ENCODE measurements at regions not wholly inside any gene's neighbourhood (a gene's known extent, or its start where the extent isn't known, plus 50 kb on each side); places are given as distances from the start of the nearest gene placed in this dataset.
"Not testable (repeated sequence)": the region's sequence is repeated elsewhere in the genome, so short reads cannot be mapped to it uniquely, and the experiment has no call there.

DNA sequence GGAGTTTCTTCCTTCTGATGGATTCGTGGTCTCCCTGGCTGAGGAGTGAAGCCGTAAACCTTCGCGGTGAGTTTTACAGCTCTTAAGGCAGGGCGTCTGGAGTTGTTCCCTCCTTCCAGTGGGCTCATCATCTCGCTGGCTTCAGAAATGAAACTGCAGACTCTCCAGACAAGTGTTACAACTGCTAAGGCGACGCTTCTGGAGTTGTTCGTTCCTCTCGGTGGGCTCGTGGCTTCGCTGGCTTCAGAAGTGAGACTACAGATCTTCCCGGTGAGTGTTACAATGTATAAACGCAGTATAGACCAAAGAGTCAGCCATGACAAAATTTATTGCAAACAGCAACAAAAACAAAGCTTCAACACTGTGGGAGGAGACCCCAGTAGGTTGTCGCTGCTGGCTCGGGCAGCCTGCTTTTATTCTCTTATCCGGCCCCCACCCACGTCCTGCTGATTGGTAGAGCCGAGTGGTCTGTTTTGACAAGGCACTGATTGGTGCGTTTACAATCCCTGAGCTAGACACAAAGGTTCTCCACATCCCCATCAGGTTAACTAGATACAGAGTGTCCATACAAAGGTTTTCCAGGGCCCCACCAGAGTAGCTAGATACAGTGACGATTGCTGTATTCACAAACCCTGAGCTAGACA, 113.2 kb downstream of the GPX5 start:
- H3K9me3 ChIP-seq, result no peaks in the 10 kb centered on the region
- peaks cover 5 to 14% (median 8%) of the 10 kb centered on the region in 4 donors for H3K4me1 ChIP-seq
- DNase-seq, result no peak
- ATAC-seq (ENCODE audit: low FRiP score in 2 of 2), result no peak
- WGBS, 2 donors, result 83 to 91% methylated on average over 20 to 21 of the region's 21 CpGs
- TF ChIP-seq, protein P1, sequence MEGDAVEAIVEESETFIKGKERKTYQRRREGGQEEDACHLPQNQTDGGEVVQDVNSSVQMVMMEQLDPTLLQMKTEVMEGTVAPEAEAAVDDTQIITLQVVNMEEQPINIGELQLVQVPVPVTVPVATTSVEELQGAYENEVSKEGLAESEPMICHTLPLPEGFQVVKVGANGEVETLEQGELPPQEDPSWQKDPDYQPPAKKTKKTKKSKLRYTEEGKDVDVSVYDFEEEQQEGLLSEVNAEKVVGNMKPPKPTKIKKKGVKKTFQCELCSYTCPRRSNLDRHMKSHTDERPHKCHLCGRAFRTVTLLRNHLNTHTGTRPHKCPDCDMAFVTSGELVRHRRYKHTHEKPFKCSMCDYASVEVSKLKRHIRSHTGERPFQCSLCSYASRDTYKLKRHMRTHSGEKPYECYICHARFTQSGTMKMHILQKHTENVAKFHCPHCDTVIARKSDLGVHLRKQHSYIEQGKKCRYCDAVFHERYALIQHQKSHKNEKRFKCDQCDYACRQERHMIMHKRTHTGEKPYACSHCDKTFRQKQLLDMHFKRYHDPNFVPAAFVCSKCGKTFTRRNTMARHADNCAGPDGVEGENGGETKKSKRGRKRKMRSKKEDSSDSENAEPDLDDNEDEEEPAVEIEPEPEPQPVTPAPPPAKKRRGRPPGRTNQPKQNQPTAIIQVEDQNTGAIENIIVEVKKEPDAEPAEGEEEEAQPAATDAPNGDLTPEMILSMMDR (IDR thresholded peaks at IDR 0.05), result no peak
- no peak for TF ChIP-seq POLR2AphosphoS5 (IDR thresholded peaks at IDR 0.05)
- no peak for TF ChIP-seq EP300 (IDR thresholded peaks at IDR 0.05)
- TF ChIP-seq POLR2A (IDR thresholded peaks at IDR 0.05), result no peak
- no peak overlapping the region for H3K27ac ChIP-seq
- H3K36me3 ChIP-seq, result no peaks in the 10 kb centered on the region
- peaks cover 0 to 8% (median 3%) of the 10 kb centered on the region in 4 donors for H3K27me3 ChIP-seq
- no peak overlapping the region for H3K4me3 ChIP-seq

DNA sequence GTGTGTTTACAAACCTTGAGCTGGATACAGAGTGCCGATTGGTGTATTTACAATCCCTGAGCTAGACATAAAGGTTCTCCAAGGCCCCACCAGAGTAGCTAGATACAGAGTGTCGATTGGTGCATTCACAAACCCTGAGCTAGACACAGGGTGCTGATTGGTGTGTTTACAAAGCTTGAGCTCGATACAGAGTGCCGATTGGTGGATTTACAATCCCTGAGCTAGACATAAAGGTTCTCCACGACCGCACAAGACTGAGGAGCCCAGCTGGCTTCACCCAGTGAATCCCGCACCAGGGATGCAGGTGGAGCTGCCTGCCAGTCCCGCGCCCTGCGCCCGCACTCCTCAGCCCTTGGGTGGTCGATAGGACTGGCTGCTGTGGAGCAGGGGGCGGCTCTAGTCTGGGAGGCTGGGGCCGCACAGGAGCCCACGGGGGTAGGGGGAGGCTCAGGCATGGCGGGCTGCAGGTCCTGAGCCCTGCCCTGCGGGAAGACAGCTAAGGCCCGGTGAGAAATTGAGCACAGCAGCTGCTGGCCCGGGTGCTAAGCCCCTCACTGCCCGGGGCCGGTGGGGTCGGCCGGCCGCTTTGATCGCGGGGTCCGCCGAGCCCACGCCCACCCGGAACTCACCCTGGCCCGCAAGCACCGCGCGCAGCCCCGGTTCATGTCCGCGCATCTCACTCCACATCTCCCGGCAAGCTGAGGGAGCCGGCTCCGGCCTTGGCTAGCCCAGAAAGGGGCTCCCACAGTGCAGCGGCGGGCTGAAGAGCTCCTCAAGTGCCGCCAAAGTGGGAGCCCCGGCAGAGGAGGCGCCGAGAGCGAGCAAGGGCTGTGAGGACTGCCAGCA, 114.0 kb downstream of the GPX5 start:
- not testable (repeated sequence) for H3K27me3 ChIP-seq; H3K27ac ChIP-seq; H3K9me3 ChIP-seq; H3K36me3 ChIP-seq; ATAC-seq (ENCODE audit: low FRiP score in 2 of 2); H3K4me3 ChIP-seq
- 94 to 98% methylated on average over 26 to 34 of the region's 47 CpGs for WGBS, 2 donors
- peaks cover 2 to 11% (median 6%) of the 10 kb centered on the region in 4 donors for H3K4me1 ChIP-seq
- DNase-seq, result peak in 1 of 2 donors; percentile 72

DNA sequence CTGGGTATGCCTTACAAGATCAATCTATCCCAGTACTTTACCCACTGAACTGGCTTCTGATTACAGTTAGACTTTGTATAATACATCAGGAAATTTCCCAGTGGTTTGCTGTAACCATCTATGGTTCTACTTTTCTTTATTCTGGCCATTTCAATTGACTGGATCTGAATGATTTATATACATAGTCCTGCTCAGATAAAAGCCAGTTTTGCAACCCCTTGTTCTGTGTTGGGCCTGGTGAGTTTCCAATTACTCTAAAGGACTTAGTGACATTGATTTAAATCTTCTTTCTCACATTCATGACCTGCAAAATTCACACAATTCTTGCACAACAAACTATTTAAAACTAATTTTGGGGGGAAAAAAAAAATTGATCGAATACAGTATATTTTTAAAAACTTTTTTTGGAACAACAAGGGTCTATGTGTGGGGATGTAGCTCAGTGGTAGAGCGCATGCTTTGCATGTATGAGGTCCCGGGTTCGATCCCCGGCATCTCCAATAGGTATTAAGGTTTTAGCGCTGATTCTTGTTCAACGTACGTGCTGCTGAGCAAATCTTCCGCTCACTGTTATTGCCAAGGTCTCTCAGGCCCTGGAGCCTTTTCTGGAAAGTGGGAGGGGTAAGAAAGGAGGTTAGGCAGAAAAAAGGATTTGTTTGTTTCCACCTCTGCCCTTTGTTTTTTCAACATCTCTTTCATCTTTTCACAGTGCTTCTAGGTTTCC, 117.5 kb downstream of the GPX5 start:
- Histone ChIP-seq H3K36me3 (no peaks in the 10 kb centered on the region), H3K4me3 (no peak overlapping the region), H3K9me3 (no peaks in the 10 kb centered on the region), H3K4me1 (peaks cover 0 to 4% (median under 1%) of the 10 kb centered on the region in 4 donors), H3K27me3 (peaks cover 0 to under 1% (median 0%) of the 10 kb centered on the region in 4 donors), H3K27ac (no peak overlapping the region)
- TF ChIP-seq, protein P1 (IDR thresholded peaks at IDR 0.05), result no peak
- TF ChIP-seq POLR2AphosphoS5 (IDR thresholded peaks at IDR 0.05) (no peak), EP300 (IDR thresholded peaks at IDR 0.05) (no peak), POLR2A (IDR thresholded peaks at IDR 0.05) (no peak)
- DNase-seq (no peak), ATAC-seq (ENCODE audit: low FRiP score in 2 of 2) (no peak)
- 17 to 21% methylated on average over 9 of the region's 9 CpGs for WGBS, 2 donors

DNA sequence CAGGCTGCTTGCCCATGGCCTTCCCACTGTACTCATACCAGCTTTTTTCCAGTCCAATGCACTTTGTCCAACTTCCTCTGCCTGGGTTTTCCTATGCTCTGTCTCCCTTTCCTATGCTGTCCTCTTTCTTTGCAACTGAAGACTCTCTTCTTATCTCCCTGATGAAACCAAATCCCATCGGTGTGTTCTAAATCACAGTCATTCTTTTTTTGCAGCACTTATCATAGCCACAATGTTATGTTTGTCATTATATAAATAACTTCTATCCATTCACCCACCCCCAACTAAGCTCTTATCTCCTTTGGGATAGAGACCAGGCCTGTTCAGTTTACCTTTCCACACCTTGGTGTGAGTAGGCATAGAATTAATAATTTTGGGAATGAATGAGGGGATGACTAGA, 121.0 kb downstream of the GPX5 start:
- Histone ChIP-seq H3K36me3 (no peaks in the 10 kb centered on the region), H3K9me3 (no peaks in the 10 kb centered on the region), H3K4me3 (no peak overlapping the region), H3K27me3 (peaks cover 0 to 6% (median 0%) of the 10 kb centered on the region in 4 donors), H3K27ac (no peak overlapping the region), H3K4me1 (peaks cover 0 to 12% (median 8%) of the 10 kb centered on the region in 4 donors)
- WGBS, 2 donors, result 42 to 76% methylated on average over 1 of the region's 1 CpG
- DNase-seq (no peak), ATAC-seq (ENCODE audit: low FRiP score in 2 of 2) (no peak)
- TF ChIP-seq, protein P1 (IDR thresholded peaks at IDR 0.05), result no peak
- TF ChIP-seq POLR2A (IDR thresholded peaks at IDR 0.05) (no peak), POLR2AphosphoS5 (IDR thresholded peaks at IDR 0.05) (no peak), EP300 (IDR thresholded peaks at IDR 0.05) (no peak)

Measured in upper lobe of left lung (tissue), 6 donors.